Right renal pelvis (tissue), 4 donors: ENCODE measurements at regions not wholly inside any gene's neighbourhood (a gene's known extent, or its start where the extent isn't known, plus 50 kb on each side); places are given as distances from the start of the nearest gene placed in this dataset.
"Not testable (repeated sequence)": the region's sequence is repeated elsewhere in the genome, so short reads cannot be mapped to it uniquely, and the experiment has no call there.

Experiments
- DNase-seq, 4 donors: peaks; one replicate each; pipeline ENCODE4 v3.0.0-alpha.2; 2013; ENCODE audit warnings: low read depth in 4 of 4, low spot score in 3 of 4, missing footprints in 1 of 4

DNA sequence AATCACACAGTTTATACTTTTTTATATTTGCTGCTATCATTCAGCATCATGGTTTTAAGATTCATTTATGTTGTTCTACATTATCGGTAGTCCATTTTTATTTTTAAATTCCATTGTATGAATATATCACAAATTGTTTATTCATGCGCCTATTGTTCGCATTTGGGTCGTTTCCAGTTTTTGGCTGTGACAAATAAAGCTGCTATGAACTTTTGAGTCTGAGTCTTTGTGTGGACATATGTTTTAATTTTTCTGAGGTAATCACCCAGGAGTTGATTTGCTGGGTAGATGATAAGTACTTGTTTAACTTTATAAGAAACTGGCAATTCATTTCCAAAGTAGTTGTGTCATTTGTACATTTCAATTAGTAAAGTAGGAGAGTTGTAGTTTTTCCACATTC lies 74.2 kb upstream of the CSNK1A1L start:
- no peak for DNase-seq

DNA sequence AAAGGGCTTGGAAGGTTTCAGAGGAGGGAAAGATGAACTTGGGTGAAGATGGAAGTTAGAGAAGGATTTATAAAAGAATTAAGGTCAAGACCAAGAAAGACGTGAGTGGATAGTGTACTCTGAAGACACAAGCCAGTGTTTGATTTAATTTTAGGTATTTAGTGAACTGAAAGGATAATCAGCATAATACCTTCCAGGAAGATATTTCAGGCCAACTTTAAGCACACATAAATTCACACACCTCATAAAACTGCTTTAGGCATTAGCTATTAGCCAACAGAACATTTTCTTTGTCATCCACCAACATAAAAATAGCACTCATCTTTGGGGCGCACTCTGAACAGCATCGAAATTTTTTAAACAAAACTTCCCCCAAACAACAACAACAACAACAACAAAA lies 71.7 kb upstream of the CSNK1A1L start:
- no peak for DNase-seq

DNA sequence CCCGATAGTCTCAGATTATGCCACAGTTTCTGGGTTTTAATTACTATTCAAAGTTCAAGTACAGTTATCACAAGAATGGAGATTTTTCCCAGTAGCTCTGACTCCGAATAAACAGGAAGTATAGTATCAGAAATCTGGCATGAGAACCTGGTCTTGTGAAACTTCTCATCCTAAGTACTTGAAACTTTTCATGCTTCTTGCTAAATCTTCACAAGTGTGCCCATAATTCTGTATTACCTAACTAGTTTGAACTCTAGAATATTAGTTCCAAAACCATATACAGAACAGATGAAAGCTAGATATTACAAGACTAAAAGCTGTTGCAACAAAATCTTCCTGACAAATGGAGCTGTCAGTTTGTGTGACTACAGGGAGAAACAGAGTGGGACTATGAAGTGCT lies 70.5 kb upstream of the CSNK1A1L start:
- DNase-seq = no peak

DNA sequence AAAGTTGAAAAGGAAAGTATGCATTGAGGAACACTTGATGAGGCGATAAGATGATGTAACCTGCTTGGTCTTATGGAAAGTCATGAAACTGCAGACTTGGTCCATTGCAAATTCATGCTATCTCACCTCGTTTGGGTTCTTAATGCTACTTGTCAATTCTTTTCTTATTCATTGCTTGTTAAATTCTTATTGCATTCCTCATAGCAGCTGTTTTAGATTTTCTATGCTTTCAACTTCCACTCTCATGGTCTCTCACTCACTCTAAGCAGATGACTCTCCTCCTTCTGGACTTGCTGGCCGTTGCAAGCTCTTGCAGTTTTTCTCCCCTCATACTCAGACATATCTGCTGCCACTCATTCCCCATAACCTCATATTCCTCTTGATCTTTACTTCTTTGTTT lies 67.8 kb upstream of the CSNK1A1L start:
- DNase-seq = no peak

DNA sequence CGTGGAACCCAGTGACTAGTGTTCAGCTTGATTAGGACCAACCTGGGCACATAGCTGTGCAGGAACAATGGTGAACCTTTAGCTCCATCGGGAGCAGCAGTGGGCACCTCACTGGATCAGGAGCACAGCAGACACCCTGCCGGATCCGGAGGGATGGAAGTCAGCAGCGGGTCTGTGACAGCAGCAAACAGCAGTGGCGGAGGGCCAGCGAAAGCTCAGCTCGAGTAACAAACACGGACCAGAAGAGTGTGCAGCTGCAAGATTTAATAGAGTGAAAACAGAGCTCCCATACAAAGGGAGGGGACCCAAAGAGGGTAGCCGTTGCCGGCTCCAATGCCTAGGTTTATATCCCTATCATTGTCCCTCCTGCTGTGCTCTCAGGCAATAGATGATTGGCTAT lies 66.8 kb upstream of the CSNK1A1L start:
- DNase-seq = not testable (repeated sequence)

DNA sequence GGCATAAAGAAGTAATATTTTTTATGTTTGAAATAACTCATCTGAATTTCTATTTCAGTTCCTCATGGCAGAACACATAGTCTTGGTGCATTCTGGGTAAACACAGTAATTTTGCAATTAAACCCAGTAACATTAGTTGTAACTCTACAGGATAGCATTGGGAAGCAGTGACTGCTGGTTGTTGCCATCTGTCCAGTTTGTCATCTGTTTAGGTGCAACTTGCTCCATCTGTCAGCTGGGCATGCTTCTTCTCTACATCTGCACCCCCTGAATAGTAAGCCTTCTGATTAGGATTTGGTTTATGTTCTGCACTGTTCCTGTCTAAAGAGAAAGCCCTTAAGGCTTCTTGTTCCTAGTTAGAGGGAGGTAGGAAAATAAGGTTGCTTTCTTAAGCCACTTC lies 63.5 kb upstream of the CSNK1A1L start:
- DNase-seq = no peak

DNA sequence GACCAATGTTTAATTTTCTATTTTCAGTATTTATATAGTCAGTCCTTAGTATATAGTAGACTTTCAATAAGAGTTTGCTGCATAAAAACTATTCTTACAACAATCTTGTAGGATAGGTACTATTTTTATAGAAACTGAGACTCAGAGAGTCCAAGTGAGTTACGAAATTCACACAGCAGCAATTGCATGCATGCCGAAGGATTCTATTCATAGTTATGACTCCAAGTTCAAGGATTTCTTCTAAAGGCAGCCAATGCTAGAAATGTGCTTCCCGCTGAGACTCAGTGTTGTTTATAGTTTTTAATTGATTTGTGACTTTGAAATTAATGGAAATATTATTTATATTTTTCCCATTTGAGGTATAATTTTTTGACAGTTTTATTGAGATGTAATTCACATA lies 62.7 kb upstream of the CSNK1A1L start:
- no peak for DNase-seq

DNA sequence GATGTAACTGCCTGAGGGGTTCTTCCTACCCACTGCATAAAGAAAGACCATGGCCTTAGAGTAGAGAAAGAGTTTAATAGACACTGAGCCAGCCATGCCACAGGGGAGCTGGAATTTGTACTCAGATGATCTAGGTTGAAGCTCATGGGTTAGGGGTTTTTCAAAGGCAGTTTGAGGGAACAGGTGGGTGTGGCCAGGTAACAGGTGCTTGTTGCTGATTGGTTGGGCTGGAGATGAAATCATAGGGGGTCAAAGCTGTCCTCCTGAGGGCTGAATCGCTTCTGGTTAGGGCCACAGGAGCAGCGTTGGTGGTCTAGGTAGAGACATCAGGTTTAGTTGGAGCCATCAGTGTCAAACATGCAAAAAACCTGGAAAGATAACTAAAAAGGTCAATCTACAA lies 59.2 kb upstream of the CSNK1A1L start:
- no peak for DNase-seq

DNA sequence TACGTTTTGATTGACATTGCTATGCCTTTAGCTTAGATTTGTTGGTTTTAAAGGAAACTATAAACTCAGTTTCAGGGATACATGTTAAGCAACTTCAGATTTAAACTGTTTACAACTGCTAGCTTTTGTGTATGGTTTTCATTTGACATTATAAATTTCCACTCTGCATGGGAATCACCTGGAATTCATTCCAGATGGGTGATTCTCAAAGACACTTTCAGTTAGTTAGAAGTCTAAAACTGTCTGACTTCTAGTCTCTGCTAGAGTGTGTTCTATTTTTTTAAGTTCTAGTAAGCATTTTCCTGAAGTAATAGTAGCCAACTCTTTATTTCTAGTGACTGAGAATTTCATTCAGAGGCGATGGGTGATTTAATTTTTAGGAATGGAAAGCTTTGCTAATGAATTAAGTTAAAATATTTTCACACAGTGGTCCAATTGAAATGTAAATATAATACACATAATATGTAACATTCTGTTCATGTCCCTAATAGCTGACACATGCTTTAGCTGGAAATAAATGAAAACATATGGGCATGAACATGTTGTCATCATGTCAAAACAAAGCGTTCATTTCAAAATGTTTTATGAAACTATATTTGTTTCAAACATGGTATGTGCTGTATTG lies 58.3 kb upstream of the CSNK1A1L start:
- no peak for DNase-seq

DNA sequence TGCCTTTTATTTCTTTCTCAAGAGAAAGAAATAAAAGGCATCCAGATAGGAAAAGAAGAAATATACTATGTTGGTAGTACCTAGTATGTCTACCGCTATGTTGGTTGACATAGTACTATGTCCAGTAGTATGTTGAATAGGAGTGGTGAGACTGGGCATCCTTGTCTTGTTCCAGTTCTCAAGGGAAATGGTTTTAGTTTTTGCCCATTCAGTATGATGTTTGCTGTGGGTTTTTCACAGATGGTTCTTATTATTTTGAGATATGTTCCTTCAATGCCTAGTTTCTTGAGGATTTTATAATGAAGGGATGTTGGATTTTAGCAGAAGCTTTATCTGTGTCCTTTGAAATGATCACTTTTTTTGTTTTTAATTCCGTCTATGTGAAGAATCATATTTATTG lies 53.0 kb upstream of the CSNK1A1L start:
- DNase-seq = no peak

DNA sequence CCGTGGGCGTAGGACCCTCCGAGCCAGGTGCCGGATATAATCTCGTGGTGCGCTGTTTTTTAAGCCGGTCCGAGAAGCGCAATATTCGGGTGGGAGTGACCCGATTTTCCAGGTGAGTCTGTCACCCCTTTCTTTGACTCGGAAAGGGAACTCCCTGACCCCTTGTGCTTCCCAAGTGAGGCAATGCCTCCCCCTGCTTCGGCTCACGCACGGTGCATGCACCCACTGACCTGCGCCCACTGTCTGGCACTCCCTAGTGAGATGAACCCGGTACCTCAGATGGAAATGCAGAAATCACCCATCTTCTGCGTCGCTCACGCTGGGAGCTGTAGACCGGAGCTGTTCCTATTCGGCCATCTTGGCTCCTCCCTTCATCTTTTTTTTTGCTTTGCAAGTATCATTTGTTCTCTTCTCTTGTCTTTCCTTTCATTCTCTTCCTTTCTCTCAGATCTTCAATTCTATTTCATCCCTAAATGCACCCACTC lies 50.2 kb upstream of the CSNK1A1L start:
- not testable (repeated sequence) for DNase-seq
